ENCODE measurements at regions not wholly inside any gene's neighbourhood (a gene's known extent, or its start where the extent isn't known, plus 50 kb on each side); places are given as distances from the start of the nearest gene placed in this dataset.

DNA sequence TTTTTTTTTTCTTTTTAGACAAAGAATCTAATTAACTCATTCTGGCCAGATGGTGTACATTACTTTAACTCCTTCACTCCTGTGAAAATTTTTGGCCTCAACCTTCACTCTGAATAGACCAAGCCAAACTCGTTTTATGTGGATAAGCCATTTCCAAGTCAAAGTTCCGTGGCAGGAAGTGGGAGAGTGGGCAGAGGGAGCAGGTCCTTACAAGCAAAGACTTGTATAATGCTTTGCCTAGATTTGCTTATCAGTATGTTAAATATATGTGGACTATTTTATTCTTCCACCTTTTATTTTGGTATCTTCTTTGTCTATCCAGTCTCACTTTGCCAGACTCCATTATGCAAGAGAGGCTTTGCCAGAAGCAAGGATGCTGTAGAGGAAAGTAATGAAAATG, 178.1 kb upstream of the TNP1 start:
- in situ Hi-C loops (cut with HindIII; ENCODE audit: low pct_ligation_motif_present, low sequenced_read_pairs) = no loop called here
- Histone ChIP-seq H3K27me3 (replicated peaks) (no peaks in the 10 kb centered on the region), H3K36me3 (replicated peaks) (no peaks in the 10 kb centered on the region), H3K4me3 (ENCODE audit: low read depth, low read length) (no peak overlapping the region), H3K27ac (no peak overlapping the region)
- DNase-seq = no peak
- TF ChIP-seq, protein P1, sequence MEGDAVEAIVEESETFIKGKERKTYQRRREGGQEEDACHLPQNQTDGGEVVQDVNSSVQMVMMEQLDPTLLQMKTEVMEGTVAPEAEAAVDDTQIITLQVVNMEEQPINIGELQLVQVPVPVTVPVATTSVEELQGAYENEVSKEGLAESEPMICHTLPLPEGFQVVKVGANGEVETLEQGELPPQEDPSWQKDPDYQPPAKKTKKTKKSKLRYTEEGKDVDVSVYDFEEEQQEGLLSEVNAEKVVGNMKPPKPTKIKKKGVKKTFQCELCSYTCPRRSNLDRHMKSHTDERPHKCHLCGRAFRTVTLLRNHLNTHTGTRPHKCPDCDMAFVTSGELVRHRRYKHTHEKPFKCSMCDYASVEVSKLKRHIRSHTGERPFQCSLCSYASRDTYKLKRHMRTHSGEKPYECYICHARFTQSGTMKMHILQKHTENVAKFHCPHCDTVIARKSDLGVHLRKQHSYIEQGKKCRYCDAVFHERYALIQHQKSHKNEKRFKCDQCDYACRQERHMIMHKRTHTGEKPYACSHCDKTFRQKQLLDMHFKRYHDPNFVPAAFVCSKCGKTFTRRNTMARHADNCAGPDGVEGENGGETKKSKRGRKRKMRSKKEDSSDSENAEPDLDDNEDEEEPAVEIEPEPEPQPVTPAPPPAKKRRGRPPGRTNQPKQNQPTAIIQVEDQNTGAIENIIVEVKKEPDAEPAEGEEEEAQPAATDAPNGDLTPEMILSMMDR (IDR thresholded peaks at IDR 0.05; ENCODE audit: low read depth, low read length, missing control alignments) = no peak

DNA sequence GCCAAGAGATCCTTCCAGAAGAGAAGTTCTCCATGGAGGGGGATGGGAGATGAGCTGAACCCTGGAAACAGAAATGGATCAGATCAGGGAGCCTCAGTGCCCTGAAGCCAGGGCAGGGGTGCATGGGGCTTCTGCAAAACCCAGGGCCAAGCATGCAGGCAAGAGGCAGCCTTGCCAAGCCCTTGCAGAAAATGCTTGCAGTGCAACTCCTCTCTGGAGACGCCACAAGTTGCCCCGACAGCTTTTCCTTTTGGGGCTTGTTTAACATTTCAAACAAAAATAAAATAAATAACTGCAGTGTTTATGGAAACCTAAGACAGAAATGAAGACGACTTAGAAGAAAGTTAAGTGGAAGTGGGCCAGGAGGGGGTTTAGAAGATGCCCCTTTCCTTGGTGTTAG, 177.5 kb upstream of the TNP1 start:
- Histone ChIP-seq H3K27me3 (replicated peaks) (no peaks in the 10 kb centered on the region), H3K4me3 (ENCODE audit: low read depth, low read length) (no peak overlapping the region), H3K36me3 (replicated peaks) (no peaks in the 10 kb centered on the region), H3K27ac (no peak overlapping the region)
- in situ Hi-C loops (cut with HindIII; ENCODE audit: low pct_ligation_motif_present, low sequenced_read_pairs) = no loop called here
- DNase-seq = no peak
- TF ChIP-seq, protein P1 (IDR thresholded peaks at IDR 0.05; ENCODE audit: low read depth, low read length, missing control alignments) = no peak

DNA sequence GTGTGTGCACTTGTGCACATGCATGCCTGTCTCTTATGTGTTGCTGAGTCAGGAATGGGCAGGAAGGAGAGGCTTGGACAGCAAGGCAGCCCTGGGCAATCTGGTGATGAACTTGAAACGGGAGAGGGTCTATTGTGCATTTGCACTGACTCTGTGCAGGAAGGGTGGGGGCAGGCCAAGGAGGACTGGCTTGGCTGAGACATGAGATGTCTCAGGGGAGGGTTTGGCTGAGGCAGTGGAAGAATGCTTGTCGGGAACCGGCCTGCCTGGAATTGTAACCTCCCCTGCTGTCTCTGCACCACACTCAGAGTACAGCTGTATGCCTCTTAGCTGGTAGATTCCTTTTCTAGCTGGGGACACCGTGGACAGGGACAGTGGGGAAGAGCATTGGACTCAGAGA, 176.1 kb upstream of the TNP1 start:
- no peaks in the 10 kb centered on the region for H3K36me3 ChIP-seq (replicated peaks)
- H3K27ac ChIP-seq = no peak overlapping the region
- H3K27me3 ChIP-seq (replicated peaks) = no peaks in the 10 kb centered on the region
- in situ Hi-C loops (cut with HindIII; ENCODE audit: low pct_ligation_motif_present, low sequenced_read_pairs) = no loop called here
- TF ChIP-seq, protein P1 (IDR thresholded peaks at IDR 0.05; ENCODE audit: low read depth, low read length, missing control alignments) = no peak
- no peak overlapping the region for H3K4me3 ChIP-seq (ENCODE audit: low read depth, low read length)
- DNase-seq = no peak

DNA sequence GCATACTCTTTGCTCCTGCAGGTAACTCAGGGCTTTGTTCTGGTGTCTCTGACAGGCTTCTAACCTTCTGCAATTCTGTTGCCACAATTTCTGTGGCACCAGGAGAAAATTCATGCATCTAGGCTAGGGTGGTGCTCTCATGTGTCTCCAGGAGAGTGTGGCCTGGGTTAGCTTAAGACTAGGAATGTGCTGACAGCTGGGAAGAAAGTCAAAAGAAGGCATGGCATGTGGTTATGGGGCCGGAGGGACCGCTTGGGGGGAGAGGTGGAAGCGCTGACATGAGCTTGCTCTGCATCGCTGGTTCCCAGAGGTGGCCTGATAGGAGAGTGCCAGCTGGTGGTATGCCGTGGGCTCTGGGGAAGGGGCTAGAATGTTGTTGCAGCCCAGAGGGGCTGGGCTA, 173.3 kb upstream of the TNP1 start:
- Histone ChIP-seq H3K27me3 (replicated peaks) (no peaks in the 10 kb centered on the region), H3K27ac (no peak overlapping the region), H3K4me3 (ENCODE audit: low read depth, low read length) (no peak overlapping the region), H3K36me3 (replicated peaks) (no peaks in the 10 kb centered on the region)
- DNase-seq = no peak
- TF ChIP-seq, protein P1 (IDR thresholded peaks at IDR 0.05; ENCODE audit: low read depth, low read length, missing control alignments) = no peak
- in situ Hi-C loops (cut with HindIII; ENCODE audit: low pct_ligation_motif_present, low sequenced_read_pairs) = no loop called here

DNA sequence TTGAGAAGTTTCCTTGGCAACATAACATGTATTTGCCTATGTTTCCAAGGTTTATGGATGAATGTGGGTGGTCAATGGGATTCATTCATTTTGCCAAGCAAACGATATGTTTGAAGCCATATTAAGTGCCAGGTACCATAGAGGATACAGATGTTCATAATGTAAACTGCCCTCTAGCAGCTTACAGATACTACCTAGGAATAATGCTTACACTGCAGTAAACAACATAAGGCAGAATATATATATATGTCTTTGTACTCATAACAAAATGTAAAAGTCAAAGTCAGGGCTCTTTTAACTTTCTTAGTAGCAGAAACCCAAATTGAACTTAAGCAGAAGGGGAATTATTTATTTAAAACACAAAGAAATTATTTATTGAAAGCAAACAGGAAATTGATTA, 171.6 kb upstream of the TNP1 start:
- no peak for DNase-seq
- no peak overlapping the region for H3K27ac ChIP-seq
- no peaks in the 10 kb centered on the region for H3K36me3 ChIP-seq (replicated peaks)
- TF ChIP-seq, protein P1 (IDR thresholded peaks at IDR 0.05; ENCODE audit: low read depth, low read length, missing control alignments) = no peak
- in situ Hi-C loops (cut with HindIII; ENCODE audit: low pct_ligation_motif_present, low sequenced_read_pairs) = no loop called here
- H3K4me3 ChIP-seq (ENCODE audit: low read depth, low read length) = no peak overlapping the region
- H3K27me3 ChIP-seq (replicated peaks) = no peaks in the 10 kb centered on the region

DNA sequence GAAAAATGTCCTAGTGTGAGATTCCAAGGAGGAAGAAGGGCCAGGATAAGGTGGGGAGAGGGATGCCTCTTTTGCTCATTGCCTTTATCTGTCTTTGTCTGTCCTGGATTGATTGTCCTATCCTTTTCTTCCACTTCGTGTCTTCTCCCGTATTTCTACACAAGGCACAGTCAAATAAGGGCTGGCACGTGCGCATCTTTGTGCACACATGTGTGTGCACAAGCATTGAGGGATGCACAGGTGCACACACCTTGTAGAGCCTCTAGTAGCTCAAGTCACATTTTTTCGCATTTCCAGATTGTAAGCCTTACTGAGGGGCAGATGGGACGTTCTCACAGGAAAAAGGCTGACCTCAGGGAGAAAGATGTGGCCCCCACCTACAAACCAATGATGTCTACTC, 170.2 kb upstream of the TNP1 start:
- DNase-seq = no peak
- Histone ChIP-seq H3K4me3 (ENCODE audit: low read depth, low read length) (no peak overlapping the region), H3K36me3 (replicated peaks) (no peaks in the 10 kb centered on the region), H3K27ac (no peak overlapping the region), H3K27me3 (replicated peaks) (no peaks in the 10 kb centered on the region)
- TF ChIP-seq, protein P1 (IDR thresholded peaks at IDR 0.05; ENCODE audit: low read depth, low read length, missing control alignments) = no peak
- in situ Hi-C loops (cut with HindIII; ENCODE audit: low pct_ligation_motif_present, low sequenced_read_pairs) = no loop called here

All from brain microvascular endothelial cell (primary cell).